HUES64 (cell line): ENCODE measurements at regions not wholly inside any gene's neighbourhood (a gene's known extent, or its start where the extent isn't known, plus 50 kb on each side); places are given as distances from the start of the nearest gene placed in this dataset.
"Not testable (repeated sequence)": the region's sequence is repeated elsewhere in the genome, so short reads cannot be mapped to it uniquely, and the experiment has no call there.

Source experiments
- H3K27ac ChIP-seq: 2 replicates; pipeline ENCODE4 v1.7.0; 2013; ENCODE audit warnings: low read depth, low read length, inconsistent platforms
- H3K27me3 ChIP-seq: 2 replicates; pipeline ENCODE4 v1.6.1; 2013; ENCODE audit warnings: mild to moderate bottlenecking, low read length; ENCODE audit not compliant: insufficient read depth
- H3K36me3 ChIP-seq: 2 replicates; pipeline ENCODE4 v1.6.1; 2013; ENCODE audit warnings: mild to moderate bottlenecking, low read length; ENCODE audit not compliant: insufficient read depth
- H3K4me1 ChIP-seq: 2 replicates; pipeline ENCODE4 v1.6.1; 2013; ENCODE audit warnings: mild to moderate bottlenecking, low read length, moderate library complexity; ENCODE audit not compliant: insufficient read depth
- H3K4me3 ChIP-seq: 2 replicates; pipeline ENCODE4 v1.5.1; 2013; ENCODE audit warnings: mild to moderate bottlenecking, low read length, moderate library complexity
- H3K9ac ChIP-seq: 2 replicates; pipeline ENCODE4 v1.6.1; 2013; ENCODE audit warnings: mild to moderate bottlenecking, low read depth, low read length
- H3K9me3 ChIP-seq: 2 replicates; pipeline ENCODE4 v1.6.1; 2013; ENCODE audit warnings: low read depth, low read length; ENCODE audit not compliant: insufficient read depth
- WGBS: fragments of 150-250, 120-280 bp; methylation state at CpG from one replicate; pipeline ENCODE4 v1.1.7; 2013; ENCODE audit warnings: missing lambda C conversion rate; 5-methylcytosine and 5-hydroxymethylcytosine counted together

DNA sequence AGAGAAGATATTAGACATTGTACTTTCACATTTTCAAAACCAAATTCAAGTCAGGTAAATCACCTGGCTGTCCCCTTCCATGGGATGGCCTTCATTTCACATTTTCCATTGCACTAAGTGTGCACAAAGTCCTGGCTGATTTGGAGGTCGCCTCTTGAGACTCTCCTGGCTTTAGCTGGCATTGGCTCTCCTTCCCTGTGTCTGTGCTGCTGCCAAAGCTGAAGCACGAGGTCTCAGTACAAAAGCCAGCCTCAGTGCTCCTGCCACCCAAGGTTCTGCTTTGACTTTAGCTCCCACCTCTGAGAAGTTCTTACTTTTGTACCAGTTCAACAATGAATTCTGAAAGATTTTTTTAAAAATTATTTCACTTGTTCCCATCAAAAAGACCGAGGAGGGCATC, 289.2 kb upstream of the CNR1 start:
- H3K9ac ChIP-seq = no peak overlapping the region
- no peak overlapping the region for H3K27ac ChIP-seq
- no peaks in the 10 kb centered on the region for H3K9me3 ChIP-seq
- no peaks in the 10 kb centered on the region for H3K4me1 ChIP-seq
- no peaks in the 10 kb centered on the region for H3K36me3 ChIP-seq
- H3K4me3 ChIP-seq = no peak overlapping the region
- H3K27me3 ChIP-seq = no peaks in the 10 kb centered on the region
- WGBS = 90% methylated on average over 3 of the region's 3 CpGs

DNA sequence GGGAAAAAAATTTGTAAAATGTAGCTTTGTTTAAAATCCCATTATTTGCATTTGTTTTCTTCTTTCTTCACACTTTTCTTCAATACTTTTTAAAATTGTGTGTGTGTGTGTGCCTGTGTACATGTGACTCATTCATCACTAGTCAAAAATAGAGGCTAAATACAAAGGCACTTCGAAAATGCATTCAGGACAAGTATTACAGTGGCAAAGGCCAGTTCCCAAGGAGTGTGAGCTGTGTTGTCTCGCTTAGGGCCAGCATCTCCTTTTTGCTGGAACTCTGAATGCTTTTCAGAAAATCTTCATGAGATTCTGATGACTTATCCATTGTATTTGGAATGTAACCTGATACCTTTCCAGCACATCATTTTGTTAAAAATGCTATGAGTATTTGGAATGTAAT, 288.5 kb upstream of the CNR1 start:
- Histone ChIP-seq H3K4me1 (no peaks in the 10 kb centered on the region), H3K4me3 (no peak overlapping the region), H3K9me3 (no peaks in the 10 kb centered on the region), H3K9ac (no peak overlapping the region), H3K27me3 (no peaks in the 10 kb centered on the region), H3K27ac (no peak overlapping the region), H3K36me3 (no peaks in the 10 kb centered on the region)
- 89% methylated on average over 2 of the region's 2 CpGs for WGBS

DNA sequence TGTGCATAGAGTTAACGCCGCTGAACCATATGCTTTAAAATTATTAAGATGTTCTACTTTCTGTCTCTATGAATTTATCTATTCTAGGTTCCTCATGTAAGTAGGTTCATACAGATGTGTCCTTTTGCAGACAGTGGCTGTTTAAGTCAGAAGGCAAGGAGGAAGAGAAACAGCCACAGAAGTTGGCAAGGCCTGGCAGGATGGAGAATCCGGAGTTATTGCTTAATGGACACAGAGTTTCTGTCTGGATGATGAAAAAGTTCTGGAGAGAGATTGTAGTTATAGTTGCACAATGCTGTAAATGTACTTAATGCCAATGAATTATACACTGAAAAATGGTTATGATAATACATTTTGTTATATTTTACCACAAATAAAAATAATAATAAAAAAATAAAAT, 283.6 kb upstream of the CNR1 start:
- H3K9ac ChIP-seq = no peak overlapping the region
- H3K36me3 ChIP-seq = no peaks in the 10 kb centered on the region
- no peak overlapping the region for H3K27ac ChIP-seq
- 90% methylated on average over 3 of the region's 3 CpGs for WGBS
- no peaks in the 10 kb centered on the region for H3K9me3 ChIP-seq
- no peaks in the 10 kb centered on the region for H3K27me3 ChIP-seq
- no peak overlapping the region for H3K4me3 ChIP-seq
- H3K4me1 ChIP-seq = no peaks in the 10 kb centered on the region

DNA sequence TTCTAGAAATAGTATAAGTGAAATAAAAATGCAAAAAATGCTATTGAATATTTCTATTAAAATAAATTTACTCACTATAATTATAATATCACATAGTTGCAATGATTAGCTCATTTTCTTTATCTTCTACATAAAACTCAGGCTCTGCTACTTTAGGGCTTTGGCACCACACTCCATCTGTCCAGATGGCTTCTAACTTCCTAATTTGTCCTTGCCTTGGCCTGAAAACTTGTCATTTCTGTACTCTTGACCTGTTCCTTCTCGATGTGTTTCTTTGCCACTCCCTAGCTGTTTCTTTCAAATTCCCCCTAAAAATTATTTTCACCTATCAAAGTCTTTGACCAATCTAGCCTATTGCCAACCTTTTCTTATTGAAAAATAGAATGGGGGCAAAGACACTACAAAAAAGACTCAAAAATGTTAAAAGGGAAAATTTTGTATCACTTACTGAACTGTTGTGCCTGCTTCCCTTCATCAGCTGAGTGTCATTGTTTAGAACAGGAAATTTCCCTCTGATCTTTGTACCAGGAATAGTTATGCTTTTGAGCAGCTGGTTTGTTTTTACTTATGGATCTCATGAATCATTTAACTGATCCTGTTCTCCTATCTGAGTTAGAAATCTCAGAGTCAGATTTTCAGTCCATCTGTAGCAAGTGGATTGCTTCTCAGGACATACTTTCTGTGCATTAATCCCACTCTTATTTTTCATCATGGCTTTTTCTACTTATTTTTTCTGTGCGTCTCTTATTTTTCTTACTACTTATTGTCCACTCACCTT, 279.2 kb upstream of the CNR1 start:
- Histone ChIP-seq H3K9me3 (no peaks in the 10 kb centered on the region), H3K27me3 (no peaks in the 10 kb centered on the region), H3K27ac (no peak overlapping the region), H3K36me3 (no peaks in the 10 kb centered on the region), H3K4me3 (no peak overlapping the region), H3K9ac (no peak overlapping the region), H3K4me1 (no peaks in the 10 kb centered on the region)
- WGBS = 97% methylated on average over 2 of the region's 2 CpGs

DNA sequence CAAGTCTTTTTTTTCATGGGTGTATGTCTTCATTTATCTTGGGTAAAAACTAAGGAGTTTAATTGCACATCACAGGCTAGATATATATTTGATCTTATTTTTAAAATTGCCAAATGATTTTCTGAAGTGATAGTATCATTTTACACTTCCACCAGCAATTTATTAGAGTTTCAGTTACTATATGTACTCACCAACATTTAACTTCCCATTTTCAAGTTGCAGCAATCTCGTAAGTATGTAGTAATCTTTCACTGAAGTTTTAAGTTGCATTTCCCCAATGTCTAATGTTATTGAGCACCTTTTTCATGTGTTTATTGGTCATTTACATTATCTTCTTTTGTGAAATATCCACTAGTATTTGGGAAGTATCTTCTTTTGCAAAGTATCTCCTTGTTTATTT, 277.4 kb upstream of the CNR1 start:
- Histone ChIP-seq H3K4me3 (no peak overlapping the region), H3K27ac (no peak overlapping the region), H3K9ac (no peak overlapping the region), H3K9me3 (no peaks in the 10 kb centered on the region), H3K36me3 (no peaks in the 10 kb centered on the region), H3K4me1 (no peaks in the 10 kb centered on the region), H3K27me3 (no peaks in the 10 kb centered on the region)
- WGBS = no CpG with 5 or more reads among the region's 1 CpG

DNA sequence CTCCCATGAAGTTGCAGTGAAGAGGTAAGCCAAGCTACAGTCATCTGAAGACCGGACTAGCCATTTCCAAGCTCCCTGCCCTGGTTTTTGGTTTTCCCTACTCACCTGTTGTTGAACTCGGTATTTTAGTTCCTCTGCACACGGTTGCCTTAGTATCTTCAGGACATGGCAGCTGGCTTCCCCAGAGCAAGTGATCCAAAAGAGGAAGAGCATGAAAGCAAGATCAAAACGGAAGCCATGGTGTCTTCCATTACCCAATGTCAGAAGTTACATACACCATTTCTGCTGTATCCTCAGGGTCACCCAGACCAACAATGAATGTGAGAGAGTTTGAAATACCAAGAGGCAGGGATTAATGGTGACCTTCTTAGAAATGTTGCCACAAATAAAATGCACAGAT, 276.6 kb upstream of the CNR1 start:
- Histone ChIP-seq H3K27me3 (no peaks in the 10 kb centered on the region), H3K4me3 (no peak overlapping the region), H3K36me3 (no peaks in the 10 kb centered on the region), H3K9me3 (no peaks in the 10 kb centered on the region), H3K9ac (no peak overlapping the region), H3K27ac (no peak overlapping the region), H3K4me1 (no peaks in the 10 kb centered on the region)
- WGBS = 96% methylated on average over 4 of the region's 4 CpGs

DNA sequence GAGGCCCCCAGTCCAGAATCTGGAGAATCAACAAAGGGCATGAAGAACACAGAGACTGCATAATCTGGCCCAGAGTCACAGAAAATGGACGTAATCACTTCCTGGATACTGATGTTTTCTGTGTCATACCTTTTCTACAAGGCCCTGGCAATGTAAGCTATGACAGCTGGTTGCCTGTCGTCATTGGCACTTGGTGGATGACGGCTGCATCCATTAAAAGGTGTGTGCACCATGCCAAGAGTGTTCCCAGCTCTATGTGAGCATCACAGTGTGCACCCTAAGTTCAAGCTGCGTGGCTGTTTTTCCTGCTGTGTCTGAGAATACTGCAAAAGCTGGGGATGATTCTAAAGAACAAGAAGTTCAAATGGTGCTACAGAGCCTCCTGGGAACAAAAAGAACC, 275.2 kb upstream of the CNR1 start:
- Histone ChIP-seq H3K27me3 (no peaks in the 10 kb centered on the region), H3K36me3 (no peaks in the 10 kb centered on the region), H3K4me3 (no peak overlapping the region), H3K9ac (no peak overlapping the region), H3K4me1 (no peaks in the 10 kb centered on the region), H3K9me3 (no peaks in the 10 kb centered on the region), H3K27ac (no peak overlapping the region)
- 92% methylated on average over 4 of the region's 4 CpGs for WGBS

DNA sequence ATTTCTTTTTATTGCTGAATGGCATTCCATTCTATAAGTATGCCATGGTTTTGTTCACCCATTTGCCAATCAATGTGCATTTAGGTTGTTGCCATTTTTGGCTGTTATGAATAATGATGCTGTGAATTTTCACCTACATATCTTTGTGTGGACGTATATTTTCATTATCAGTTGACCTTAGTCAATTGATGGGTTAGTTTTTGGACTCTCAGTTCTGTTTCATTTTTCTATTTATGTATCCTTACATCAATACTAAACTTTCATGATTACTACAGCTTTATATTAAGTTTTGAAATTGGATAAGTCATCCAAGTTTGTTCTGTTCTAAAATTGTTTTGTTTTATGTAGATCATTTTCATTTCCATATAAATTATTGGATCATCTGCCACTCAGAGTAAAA, 261.9 kb upstream of the CNR1 start:
- Histone ChIP-seq H3K27ac (no peak overlapping the region), H3K4me1 (no peaks in the 10 kb centered on the region), H3K27me3 (no peaks in the 10 kb centered on the region), H3K36me3 (no peaks in the 10 kb centered on the region), H3K4me3 (no peak overlapping the region), H3K9me3 (no peaks in the 10 kb centered on the region), H3K9ac (no peak overlapping the region)
- 100% methylated on average over 1 of the region's 1 CpG for WGBS

DNA sequence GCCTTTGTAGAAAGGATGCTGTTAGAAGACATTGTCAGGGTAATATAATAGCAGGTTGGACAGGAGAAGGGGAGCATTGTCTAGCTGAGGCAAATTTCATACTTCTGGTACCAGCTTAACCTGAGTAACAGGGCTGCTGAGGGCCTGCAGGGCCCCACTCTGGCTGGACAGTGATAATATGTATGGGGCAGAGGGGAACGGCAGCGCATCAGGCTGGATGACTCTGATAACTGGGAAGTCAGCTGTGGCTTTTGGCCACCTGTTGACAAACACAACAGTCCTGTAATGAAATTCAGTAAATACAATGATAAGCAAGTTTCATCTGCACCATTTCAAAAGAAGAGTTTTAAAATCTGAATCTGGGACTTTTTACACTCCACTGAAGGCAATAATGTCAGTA, 259.9 kb upstream of the CNR1 start:
- Histone ChIP-seq H3K27ac (no peak overlapping the region), H3K4me3 (no peak overlapping the region), H3K9me3 (no peaks in the 10 kb centered on the region), H3K27me3 (no peaks in the 10 kb centered on the region), H3K4me1 (no peaks in the 10 kb centered on the region), H3K9ac (no peak overlapping the region), H3K36me3 (no peaks in the 10 kb centered on the region)
- 93% methylated on average over 2 of the region's 2 CpGs for WGBS

DNA sequence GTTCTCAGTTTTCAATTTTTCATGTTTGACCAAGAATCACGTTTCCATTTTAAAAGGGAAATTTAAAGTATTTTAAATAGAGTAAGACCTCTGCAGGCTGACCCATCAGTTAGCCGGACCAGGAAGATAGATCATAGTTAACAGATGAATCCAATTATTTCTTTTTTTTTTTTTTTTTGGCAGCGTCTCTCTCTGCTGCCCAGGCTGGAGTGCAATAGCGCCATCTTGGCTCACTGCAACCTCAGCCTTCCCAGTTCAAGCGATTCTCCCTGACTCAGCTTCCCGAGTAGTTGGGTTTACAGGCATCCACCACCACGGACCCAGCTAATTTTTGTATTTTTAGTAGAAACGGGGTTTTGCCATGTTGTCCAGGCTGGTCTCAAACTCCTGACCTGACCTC, 256.7 kb upstream of the CNR1 start:
- Histone ChIP-seq H3K9ac (no peak overlapping the region), H3K4me3 (no peak overlapping the region), H3K4me1 (no peaks in the 10 kb centered on the region), H3K27me3 (no peaks in the 10 kb centered on the region), H3K27ac (no peak overlapping the region), H3K36me3 (no peaks in the 10 kb centered on the region), H3K9me3 (no peaks in the 10 kb centered on the region)
- 92% methylated on average over 8 of the region's 8 CpGs for WGBS

DNA sequence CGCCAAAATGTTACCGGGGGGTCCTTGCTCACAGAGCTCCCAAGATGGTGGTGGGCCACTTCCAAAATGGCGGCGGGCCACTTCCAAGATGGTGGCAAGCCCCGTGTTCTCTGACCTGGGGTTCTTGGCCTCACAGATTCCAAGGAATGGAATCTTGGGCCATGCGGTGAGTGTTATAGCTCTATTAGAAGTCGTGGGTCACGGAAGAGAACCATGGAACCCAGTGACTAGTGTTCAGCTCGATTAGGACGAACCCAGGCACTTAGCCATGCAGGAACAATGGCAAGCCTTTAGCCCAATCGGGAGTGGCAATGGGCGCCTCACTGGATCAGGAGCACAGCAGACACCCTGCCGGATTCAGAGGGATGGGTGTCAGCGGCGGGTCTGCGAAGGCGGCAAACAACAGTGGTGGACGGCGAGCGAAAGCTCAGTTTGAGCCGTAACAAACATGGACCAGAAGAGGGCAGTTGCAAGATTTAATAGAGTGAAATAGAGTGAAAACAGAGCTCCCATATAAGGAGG, 254.9 kb upstream of the CNR1 start:
- not testable (repeated sequence) for H3K36me3 ChIP-seq, H3K27ac ChIP-seq, H3K27me3 ChIP-seq, H3K9me3 ChIP-seq, H3K4me1 ChIP-seq, H3K9ac ChIP-seq, H3K4me3 ChIP-seq
- WGBS = 97% methylated on average over 21 of the region's 21 CpGs
